GF-D8 (cell line): ENCODE measurements at regions not wholly inside any gene's neighbourhood (a gene's known extent, or its start where the extent isn't known, plus 50 kb on each side); places are given as distances from the start of the nearest gene placed in this dataset.

ENCODE experiments used
- DNase-seq: peaks from one replicate; lab custom pipeline; 2025; lab: John Stamatoyannopoulos, UW

GRCh38 chr6:169997187-169997929 is 245.9 kb downstream of the ERMARD start:
- DNase-seq, result no peak

DNA sequence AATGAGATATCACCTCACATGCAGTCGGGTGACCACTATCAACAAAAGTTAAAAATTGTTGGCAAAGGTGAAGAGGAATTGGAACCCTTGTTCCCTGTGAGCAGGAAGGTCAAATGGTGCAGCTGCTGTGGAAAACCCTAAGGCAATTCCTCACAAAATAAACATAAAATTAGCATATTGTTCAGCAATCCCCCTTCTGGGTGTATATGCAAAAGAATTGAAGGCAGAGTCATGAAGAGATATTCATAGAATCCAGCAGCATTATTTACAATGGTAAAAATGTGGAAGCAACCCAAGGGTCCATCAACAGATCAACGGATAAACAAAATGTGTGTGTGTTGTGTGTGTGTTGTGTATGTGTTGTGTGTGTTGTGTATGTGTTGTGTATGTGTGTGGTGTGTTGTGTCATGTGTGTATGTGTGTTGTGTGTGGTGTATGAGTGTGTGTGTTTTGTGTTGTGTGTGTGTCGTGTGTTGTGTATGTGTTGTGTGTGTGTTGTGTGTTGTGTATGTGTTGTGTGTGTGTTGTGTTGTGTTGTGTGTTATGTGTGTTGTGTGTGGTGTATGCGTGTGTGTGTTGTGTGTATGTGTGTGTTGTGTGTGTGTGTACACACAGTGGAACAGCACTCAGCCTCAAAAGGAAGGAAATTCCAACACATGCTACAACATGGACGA is 245.1 kb downstream of the ERMARD start:
- DNase-seq, result no peak

- DNase-seq, result no peak
These were observed 243.3 kb downstream of the ERMARD start for GRCh38 chr6:169994739-169995138.

DNA sequence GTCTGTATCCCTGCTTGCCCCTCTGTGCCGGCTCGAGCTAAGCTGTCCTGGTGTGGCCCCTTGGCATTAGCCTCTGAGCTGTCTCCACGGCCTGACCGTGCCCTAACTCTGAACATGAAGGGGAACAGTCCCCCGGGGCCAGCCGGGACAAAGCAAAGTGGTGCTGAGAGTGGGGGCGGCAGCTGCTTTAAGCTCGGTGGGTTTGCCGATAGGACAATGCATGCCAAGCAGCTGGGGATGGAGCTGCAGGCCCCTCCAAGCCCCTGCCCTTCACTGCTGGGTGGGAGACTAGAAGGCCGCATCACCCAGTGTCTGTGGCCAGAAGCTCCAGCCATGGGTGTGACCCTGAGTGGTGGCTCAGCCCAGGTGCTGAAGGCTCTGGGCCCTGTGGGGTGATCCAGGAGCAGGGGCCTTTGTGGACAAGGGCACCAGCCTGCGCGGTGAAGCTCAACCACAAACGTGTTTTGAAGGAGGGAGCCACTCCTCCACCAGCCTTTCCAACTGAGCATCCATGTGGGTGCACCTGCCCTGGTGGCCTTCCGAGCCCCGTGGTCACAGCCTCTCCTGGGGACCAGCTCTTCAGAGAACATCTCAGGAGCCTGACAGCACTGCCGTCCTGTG is 242.5 kb downstream of the ERMARD start:
- DNase-seq, result no peak

- no peak for DNase-seq
These were observed 240.5 kb downstream of the ERMARD start for GRCh38 chr6:169991913-169992312.

- DNase-seq, result no peak
These were observed 239.6 kb downstream of the ERMARD start for GRCh38 chr6:169991031-169991390.

- DNase-seq, result peak; percentile 28
These were observed 238.9 kb downstream of the ERMARD start for GRCh38 chr6:169990095-169991030.

DNA sequence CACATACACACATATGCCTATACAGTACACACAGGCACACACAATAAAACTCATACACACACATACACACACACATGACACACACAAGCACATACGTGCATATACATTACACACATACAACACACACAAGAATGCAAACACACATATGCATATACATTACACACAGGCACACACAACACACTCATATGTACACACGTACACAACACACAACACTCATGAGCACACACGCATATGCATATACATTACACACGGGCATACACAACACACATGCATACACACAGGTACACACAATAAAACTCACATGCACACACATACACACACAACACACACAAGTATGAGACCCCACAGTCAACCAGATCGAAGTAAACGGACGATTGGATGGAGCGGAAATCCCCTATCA is 238.2 kb downstream of the ERMARD start:
- no peak for DNase-seq

GRCh38 chr6:169988769-169989550 is 237.5 kb downstream of the ERMARD start:
- DNase-seq, result no peak

DNA sequence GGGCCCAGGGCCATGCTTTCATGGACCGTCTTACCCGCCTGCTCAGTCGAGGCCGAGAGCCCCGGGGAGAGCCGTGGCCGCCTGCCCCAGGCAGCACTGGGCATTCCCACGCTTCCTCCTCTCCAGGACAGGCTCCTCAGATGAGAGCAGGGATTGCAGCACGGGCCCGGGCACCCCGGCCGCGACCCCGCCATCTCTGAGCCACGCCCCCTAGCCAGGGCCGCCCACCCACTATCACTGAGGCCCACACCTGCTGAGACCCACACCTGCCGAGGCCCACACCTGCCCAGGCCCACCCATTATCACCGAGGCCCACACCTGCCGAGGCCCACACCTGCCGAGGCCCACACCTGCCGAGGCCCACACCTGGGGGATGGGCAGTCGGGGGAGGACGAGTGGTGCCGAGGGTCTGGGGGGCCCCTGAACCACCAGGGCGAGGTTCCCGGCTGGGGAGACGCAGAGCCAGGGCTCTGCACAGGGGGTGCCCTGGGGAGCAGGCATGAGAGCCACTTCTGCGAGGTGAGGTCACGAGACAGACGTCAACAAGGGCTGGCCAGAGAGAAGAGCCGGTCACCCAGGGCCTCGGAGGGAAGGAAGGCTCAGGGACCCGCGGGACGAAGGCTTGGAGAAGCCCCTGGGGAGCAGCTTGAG is 235.6 kb downstream of the ERMARD start:
- DNase-seq, result no peak

DNA sequence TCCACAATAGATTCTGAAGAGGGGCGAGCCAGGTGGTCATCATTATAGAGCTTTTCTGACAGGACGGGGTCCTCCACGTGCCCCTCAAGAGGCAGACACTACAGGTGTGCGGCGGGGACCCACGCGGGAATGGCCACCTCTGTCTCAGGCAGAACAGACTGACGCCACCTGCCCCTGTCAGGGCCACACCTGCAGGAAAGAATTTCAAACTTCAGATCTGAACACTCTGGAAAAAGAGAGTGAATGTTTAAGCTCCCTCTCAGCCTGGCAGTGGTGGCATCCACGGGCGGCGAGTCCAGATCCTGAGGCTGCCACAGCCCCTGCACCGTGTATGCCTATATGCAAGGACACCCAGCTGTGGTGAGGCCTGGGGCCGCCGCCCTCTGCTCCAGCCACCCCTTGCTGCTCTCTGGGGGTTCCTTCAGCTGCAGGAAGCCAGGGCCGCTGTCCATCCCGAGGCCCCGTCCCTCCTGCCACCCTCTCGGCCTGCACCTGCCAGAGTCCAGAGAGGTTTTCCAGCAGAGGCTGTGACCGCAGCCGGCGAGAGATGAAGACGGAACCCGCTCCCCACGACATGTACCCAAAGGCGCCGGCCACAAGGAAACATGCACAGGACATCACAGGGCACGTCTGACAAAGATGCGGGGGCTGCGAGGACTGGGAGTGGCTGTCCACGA is 234.9 kb downstream of the ERMARD start:
- DNase-seq, result no peak

DNA sequence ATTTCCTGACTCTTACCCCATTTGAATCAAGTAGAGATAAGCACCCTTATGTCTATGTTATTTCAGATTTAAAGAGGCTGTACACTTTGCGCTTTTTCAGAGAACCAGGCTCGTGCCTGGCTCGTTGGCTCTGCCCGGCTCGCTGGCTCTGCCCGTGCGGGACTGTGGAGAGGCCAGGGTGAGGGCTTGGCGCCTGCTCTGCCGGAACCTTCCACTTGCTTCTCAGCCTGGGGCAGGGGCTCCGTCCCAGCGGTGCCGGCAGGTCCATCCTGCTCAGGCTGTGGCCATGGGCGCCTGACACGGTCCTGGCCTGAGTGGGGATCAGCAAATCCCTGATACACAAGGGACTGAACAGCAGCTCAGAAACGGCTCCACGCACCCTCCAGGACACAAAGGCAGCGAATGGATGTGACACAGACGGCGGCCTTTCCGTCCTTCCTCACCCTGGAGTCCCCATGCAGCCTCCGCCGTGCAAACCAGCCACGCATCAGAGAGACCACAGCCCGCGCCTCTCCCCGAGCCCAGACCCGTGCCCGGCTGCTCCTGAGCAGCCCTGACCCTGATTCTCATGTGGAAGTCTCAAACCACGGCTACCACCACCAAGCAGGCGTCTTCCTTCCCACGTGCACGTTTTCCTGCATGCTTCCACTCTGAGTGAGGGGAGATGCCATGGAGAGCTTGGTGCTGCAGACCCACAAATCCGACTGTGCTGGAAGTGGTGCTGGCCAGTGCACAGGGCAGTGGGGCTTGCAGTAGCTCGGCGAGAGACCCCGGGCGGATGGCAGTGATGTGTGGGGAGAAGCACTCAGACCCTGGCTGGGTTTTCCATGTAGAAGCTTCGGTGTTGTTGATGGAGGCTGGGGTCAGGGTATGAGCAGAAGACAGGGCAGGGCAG is 233.9 kb downstream of the ERMARD start:
- no peak for DNase-seq

DNA sequence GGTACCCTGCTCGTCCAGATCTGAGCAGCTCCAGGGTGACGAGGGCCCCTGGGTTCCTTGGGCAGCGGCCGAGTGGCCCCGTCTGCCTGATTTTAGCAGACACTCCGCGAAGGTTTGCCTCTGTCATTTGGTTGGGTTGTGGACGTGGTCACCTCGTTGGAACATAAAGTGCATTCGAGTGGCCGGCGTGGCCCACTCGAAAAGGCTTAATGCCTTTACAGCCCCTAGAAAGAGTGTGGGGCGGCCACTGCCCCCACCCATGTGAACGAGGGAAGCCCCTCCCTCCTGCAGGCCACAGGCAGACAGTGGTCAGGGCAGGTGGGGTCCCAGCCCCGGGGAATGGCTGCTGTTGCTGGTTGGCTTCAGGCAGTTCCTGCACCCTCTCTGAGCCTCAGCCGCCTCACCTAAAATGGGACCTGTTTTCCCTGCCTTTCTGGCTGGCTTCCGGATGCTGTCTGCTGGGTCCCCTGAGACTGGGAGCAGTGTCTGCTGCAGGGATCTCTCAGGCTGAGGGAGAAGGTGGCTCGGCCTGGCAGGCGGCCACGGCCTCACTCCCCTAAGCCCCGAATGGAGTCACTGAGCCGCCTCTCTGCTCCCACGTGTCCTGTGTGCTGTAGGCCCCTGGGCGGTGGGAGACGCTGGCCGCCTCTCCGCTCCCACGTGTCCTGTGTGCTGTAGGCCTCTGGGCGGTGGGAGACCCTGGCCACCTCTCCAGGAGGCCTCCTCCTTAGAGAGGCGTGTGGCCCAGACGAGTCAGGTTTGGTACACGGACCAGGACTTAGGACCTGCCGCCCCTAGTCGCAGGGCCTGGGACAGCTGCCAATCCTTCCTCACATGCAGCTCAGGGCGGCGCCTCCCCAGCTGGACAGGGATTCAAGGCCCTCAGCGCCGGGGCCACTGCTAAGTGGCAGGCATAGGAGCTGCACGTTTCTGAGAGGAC is 233.0 kb downstream of the ERMARD start:
- DNase-seq, result no peak

GRCh38 chr6:169983651-169984050 is 232.2 kb downstream of the ERMARD start:
- no peak for DNase-seq

DNA sequence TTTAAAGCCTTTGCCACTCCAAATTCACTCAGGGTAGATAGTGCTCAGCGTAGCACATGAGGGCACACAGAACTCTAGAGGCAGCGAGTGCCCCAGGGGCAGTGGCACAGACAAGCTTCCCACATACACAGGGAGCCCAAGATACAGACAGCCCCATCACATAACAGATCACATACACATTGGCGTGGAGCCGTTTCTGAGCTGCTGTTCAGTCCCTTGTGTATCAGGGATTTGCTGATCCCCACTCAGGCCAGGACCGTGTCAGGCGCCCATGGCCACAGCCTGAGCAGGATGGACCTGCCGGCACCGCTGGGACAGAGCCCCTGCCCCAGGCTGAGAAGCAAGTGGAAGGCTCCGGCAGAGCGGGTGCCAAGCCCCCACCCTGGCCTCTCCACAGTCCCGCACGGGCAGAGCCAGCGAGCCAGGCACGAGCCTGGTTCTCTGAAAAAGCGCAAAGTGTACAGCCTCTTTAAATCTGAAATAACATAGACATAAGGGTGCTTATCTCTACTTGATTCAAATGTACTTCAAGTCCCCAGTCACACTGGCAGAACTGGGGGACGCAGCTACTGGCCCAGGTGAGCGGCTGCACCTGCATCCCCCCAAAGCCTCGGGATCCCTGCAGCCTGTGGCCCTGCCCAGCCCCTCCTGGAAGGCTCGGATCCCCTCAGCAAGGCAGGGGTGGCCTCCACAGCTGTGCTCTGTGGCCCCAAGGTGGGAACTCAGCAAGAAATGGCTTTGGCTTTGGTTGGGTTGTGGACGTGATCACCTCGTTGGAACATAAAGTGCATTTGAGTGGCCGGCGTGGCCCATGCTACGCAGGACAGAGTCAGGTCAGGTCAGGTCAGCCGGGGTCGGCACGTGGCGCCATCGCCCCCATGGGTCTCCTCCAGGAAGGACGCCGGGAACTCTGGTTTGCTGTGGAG is 231.3 kb downstream of the ERMARD start:
- no peak for DNase-seq

- no peak for DNase-seq
These were observed 230.5 kb downstream of the ERMARD start for GRCh38 chr6:169981969-169982368.

DNA sequence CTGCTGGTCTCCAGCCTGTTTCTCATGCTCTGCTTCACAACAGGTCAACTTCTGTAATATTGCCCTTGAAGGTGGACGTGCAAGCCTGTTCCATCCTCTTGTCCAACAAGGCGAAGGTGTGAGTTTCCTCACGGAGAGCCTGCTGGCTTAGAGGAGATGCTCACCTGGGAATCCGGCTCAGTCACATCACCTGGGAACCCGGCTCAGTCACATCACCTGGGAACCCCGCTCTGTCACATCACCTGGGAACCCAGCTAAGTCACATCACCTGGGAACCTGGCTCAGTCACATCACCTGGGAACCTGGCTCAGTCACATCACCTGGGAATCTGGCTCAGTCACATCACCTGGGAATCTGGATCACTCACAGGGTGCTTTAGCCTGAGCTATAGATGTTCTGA is 230.1 kb downstream of the ERMARD start:
- no peak for DNase-seq
